T-cell (primary cell): ENCODE measurements at regions not wholly inside any gene's neighbourhood (a gene's known extent, or its start where the extent isn't known, plus 50 kb on each side); places are given as distances from the start of the nearest gene placed in this dataset.
"Not testable (repeated sequence)": the region's sequence is repeated elsewhere in the genome, so short reads cannot be mapped to it uniquely, and the experiment has no call there.

ENCODE experiments used
- ATAC-seq, 4 experiments: fragments of 200-7000 bp in 3 of 4; fragments of 150-1000 bp in 1 of 4; cut with Tn5 transposase; replicated peaks in 1 of 4; 1 replicate in 3 of 4; 2 replicates in 1 of 4; pipeline ENCODE4 v1.10.0; 2021; ENCODE audit warnings: moderate library complexity in 3 of 4, mild to moderate bottlenecking in 2 of 4, moderate number of reproducible peaks in 1 of 4
- CTCF ChIA-PET, 2 donors: fragments of 300-600 bp; sonication (Branson Sonifier 250); formaldehyde crosslinking; loops; one replicate each; lab custom pipeline; 2022; ENCODE audit warnings: antibody characterized with exemption in 2 of 2; lab: Charles Lee
- POLR2A ChIA-PET, 2 donors: fragments of 300-600 bp; sonication (Branson Sonifier 250); formaldehyde crosslinking; loops; one replicate each; lab custom pipeline; 2022; ENCODE audit warnings: antibody characterized with exemption in 2 of 2; lab: Charles Lee
- DNase-seq, 35 experiments: peaks; one replicate each; pipeline versions ENCODE4 v3.0.0 to v3.0.0-alpha.2; 2013 to 2023
- H3K27ac ChIP-seq: one replicate; pipeline ENCODE4 v1.5.1; 2013; ENCODE audit warnings: low read length
- H3K27me3 ChIP-seq, 2 experiments: replicated peaks in 1 of 2; 1 replicate in 1 of 2; 2 replicates in 1 of 2; pipeline versions ENCODE4 v1.6.1 to v1.7.0; 2013; ENCODE audit warnings: low read length in 1 of 2, mixed read lengths in 1 of 2; ENCODE audit not compliant: control insufficient read depth in 2 of 2, insufficient read depth in 2 of 2; ENCODE audit errors: extremely low read depth in 1 of 2
- H3K36me3 ChIP-seq, 2 donors: 1 replicate in 1 of 2; 2 replicates in 1 of 2; pipeline versions ENCODE4 v1.6.1 to v1.7.0; 2013; ENCODE audit warnings: low read length in 1 of 2; ENCODE audit not compliant: control insufficient read depth in 2 of 2, insufficient read depth in 1 of 2; ENCODE audit errors: extremely low read depth in 1 of 2
- H3K4me1 ChIP-seq, 2 experiments: 1 replicate in 1 of 2; 2 replicates in 1 of 2; pipeline versions ENCODE4 v1.6.1 to v1.7.0; 2013; ENCODE audit warnings: low read length in 2 of 2, mixed read lengths in 1 of 2; ENCODE audit not compliant: insufficient read depth in 2 of 2, control insufficient read depth in 1 of 2; ENCODE audit errors: extremely low read depth in 1 of 2
- H3K4me3 ChIP-seq, 2 donors: 1 replicate in 1 of 2; 2 replicates in 1 of 2; pipeline versions ENCODE4 v1.5.1 to v1.7.0; 2013; ENCODE audit warnings: mild to moderate bottlenecking in 2 of 2, low read length in 1 of 2, moderate library complexity in 1 of 2; ENCODE audit not compliant: control insufficient read depth in 1 of 2; ENCODE audit errors: extremely low read depth in 1 of 2
- H3K9me3 ChIP-seq: 2 replicates; pipeline ENCODE4 v1.7.0; 2013
- H3K27ac Mint-ChIP-seq, 2 donors: one replicate each; pipeline ENCODE4 v1.8.0; 2020 to 2021; ENCODE audit warnings: mild to moderate bottlenecking in 2 of 2, mixed read lengths in 2 of 2
- H3K27me3 Mint-ChIP-seq, 2 donors: one replicate each; pipeline ENCODE4 v1.8.0; 2021 to 2022; ENCODE audit warnings: mixed read lengths in 2 of 2
- H3K36me3 Mint-ChIP-seq: one replicate; pipeline ENCODE4 v1.8.0; 2021; ENCODE audit warnings: mixed read lengths
- H3K4me1 Mint-ChIP-seq, 3 donors: one replicate each; pipeline ENCODE4 v1.8.0; 2020 to 2022; ENCODE audit warnings: mixed read lengths in 3 of 3, mild to moderate bottlenecking in 1 of 3
- H3K4me3 Mint-ChIP-seq, 3 donors: one replicate each; pipeline ENCODE4 v1.8.0; 2020 to 2022; ENCODE audit warnings: mild to moderate bottlenecking in 3 of 3, mixed read lengths in 3 of 3, moderate library complexity in 3 of 3
- H3K9me3 Mint-ChIP-seq, 3 donors: one replicate each; pipeline ENCODE4 v1.8.0; 2020 to 2022; ENCODE audit warnings: mixed read lengths in 3 of 3
- WGBS: methylation state at CpG from one replicate; pipeline ENCODE4 v1.1.5; 2013; ENCODE audit warnings: missing lambda C conversion rate; ENCODE audit not compliant: insufficient coverage; 5-methylcytosine and 5-hydroxymethylcytosine counted together

DNA sequence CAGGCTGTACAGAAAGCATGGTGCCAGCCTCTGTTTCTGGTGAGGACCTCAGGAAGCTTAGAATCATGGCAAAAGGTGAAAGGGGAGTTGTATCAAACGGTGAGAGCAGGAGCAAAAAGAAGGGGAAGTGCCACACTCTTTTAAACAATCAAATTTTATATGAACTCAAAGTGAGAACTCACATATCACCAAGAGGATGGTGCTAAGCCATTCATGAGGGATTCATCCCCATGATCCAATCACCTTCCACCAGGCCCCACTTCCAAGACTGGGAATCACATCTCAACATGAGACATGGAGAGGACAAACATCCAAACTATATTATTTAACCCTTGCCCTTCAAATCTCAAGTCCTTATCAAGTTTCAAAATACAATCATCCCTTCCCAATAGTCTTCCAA lies 836.7 kb downstream of the SLITRK5 start:
- no peaks in the 10 kb centered on the region for H3K27me3 Mint-ChIP-seq
- DNase-seq: no peak
- Histone ChIP-seq H3K27me3 (no peaks in the 10 kb centered on the region), H3K4me3 (no peak overlapping the region), H3K9me3 (peaks cover 2% of the 10 kb centered on the region), H3K4me1 (no peaks in the 10 kb centered on the region), H3K36me3 (no peaks in the 10 kb centered on the region), H3K27ac (no peak overlapping the region)
- ATAC-seq: no peak
- peaks cover 25 to 49% (median 27%) of the 10 kb centered on the region in 3 donors for H3K9me3 Mint-ChIP-seq
- ChIA-PET CTCF (no interaction called here), POLR2A (no interaction called here)
- H3K4me1 Mint-ChIP-seq: no peaks in the 10 kb centered on the region
- no peak overlapping the region for H3K27ac Mint-ChIP-seq
- no peaks in the 10 kb centered on the region for H3K36me3 Mint-ChIP-seq
- WGBS: no CpG with 5 or more reads among the region's 1 CpG
- no peak overlapping the region for H3K4me3 Mint-ChIP-seq

DNA sequence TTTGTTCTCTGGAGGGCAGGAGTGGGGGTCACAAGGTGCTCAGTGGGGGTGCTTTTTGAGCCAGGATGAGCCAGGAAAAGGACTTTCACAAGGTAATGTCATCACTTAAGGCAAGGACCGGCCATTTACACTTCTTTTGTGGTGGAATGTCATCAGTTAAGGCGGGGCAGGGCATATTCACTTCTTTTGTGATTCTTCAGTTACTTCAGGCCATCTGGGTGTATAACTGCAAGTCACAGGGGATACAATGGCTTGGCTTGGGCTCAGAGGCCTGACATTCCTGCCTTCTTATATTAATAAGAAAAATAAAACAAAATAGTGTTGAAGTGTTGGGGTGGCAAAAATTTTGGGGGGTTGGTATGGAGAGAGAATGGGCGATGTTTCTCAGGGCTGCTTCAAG lies 841.8 kb downstream of the SLITRK5 start:
- H3K36me3 Mint-ChIP-seq, ATAC-seq, H3K27me3 Mint-ChIP-seq: not testable (repeated sequence)

GRCh38 chr13:88526186-88526852 lies 855.1 kb downstream of the SLITRK5 start:
- Histone ChIP-seq H3K27me3 (no peaks in the 10 kb centered on the region), H3K4me3 (no peak overlapping the region), H3K4me1 (no peaks in the 10 kb centered on the region), H3K27ac (no peak overlapping the region), H3K36me3 (no peaks in the 10 kb centered on the region), H3K9me3 (no peaks in the 10 kb centered on the region)
- Mint-ChIP-seq H3K27me3 (no peaks in the 10 kb centered on the region), H3K9me3 (peaks cover 6 to 24% (median 16%) of the 10 kb centered on the region in 3 donors), H3K4me3 (no peak overlapping the region), H3K27ac (no peak overlapping the region), H3K4me1 (no peaks in the 10 kb centered on the region), H3K36me3 (no peaks in the 10 kb centered on the region)
- POLR2A ChIA-PET: no interaction called here
- WGBS: 86% methylated on average over 5 of the region's 6 CpGs
- CTCF ChIA-PET: no interaction called here
- DNase-seq (no peak), ATAC-seq (no peak)

More for the DNA sequence above, 841.8 kb downstream of the SLITRK5 start:
- peaks cover 19 to 37% (median 26%) of the 10 kb centered on the region in 3 donors for H3K9me3 Mint-ChIP-seq
- H3K9me3 ChIP-seq, H3K4me3 ChIP-seq, H3K4me3 Mint-ChIP-seq, POLR2A ChIA-PET, H3K27ac Mint-ChIP-seq, H3K27ac ChIP-seq, DNase-seq, H3K36me3 ChIP-seq, H3K27me3 ChIP-seq, CTCF ChIA-PET, H3K4me1 ChIP-seq, H3K4me1 Mint-ChIP-seq: not testable (repeated sequence)
- 100% methylated on average over 1 of the region's 3 CpGs for WGBS

DNA sequence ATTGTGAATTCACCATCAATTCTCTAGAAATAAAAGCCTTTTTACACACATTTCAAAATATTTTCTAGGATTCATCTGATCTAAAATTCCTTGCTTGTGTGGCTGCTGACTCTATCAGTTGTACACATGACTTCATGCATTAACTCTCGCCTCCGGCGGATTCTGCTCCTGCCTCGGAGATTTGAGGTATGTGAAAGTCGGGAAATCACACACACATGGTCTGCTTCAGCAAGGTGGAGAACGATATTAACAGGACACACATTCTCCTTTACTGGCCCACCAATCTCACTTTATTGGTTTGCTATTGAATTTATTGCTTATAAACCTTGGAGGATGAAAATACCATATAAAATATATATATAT lies 855.7 kb downstream of the SLITRK5 start:
- Histone ChIP-seq H3K4me3 (no peak overlapping the region), H3K27me3 (no peaks in the 10 kb centered on the region), H3K36me3 (no peaks in the 10 kb centered on the region), H3K27ac (no peak overlapping the region), H3K9me3 (no peaks in the 10 kb centered on the region), H3K4me1 (no peaks in the 10 kb centered on the region)
- Mint-ChIP-seq H3K27me3 (no peaks in the 10 kb centered on the region), H3K36me3 (no peaks in the 10 kb centered on the region), H3K27ac (no peak overlapping the region), H3K4me1 (no peaks in the 10 kb centered on the region), H3K4me3 (no peak overlapping the region), H3K9me3 (peaks cover 6 to 24% (median 13%) of the 10 kb centered on the region in 3 donors)
- WGBS: no CpG with 5 or more reads among the region's 6 CpGs
- no peak for ATAC-seq
- no peak for DNase-seq
- ChIA-PET POLR2A (no interaction called here), CTCF (no interaction called here)

DNA sequence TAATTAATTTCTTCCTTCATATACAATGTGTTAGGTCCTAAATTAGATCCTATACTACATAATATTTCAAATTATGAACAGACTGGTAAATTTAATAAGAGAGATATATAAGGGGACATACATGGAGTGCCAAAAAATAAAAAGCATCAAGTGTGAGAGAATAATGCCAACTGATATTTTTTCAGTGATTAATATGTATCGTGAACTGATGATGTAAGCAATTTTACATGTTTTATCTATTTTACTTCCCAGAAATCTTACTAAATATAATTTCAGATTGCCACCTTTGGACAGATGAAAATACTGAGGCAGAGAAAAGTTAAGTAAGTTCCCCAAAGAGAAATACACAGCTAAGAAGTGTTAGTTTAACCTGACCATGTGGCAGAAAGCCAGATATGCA lies 870.8 kb downstream of the SLITRK5 start:
- H3K36me3 Mint-ChIP-seq: no peaks in the 10 kb centered on the region
- H3K27ac Mint-ChIP-seq: no peak overlapping the region
- H3K9me3 Mint-ChIP-seq: peaks cover 0 to 13% (median 7%) of the 10 kb centered on the region in 3 donors
- Histone ChIP-seq H3K27ac (no peak overlapping the region), H3K4me3 (no peak overlapping the region), H3K27me3 (no peaks in the 10 kb centered on the region), H3K36me3 (no peaks in the 10 kb centered on the region), H3K9me3 (no peaks in the 10 kb centered on the region), H3K4me1 (no peaks in the 10 kb centered on the region)
- H3K4me3 Mint-ChIP-seq: no peak overlapping the region
- POLR2A ChIA-PET: no interaction called here
- no peaks in the 10 kb centered on the region for H3K27me3 Mint-ChIP-seq
- H3K4me1 Mint-ChIP-seq: no peaks in the 10 kb centered on the region
- ATAC-seq: no peak
- DNase-seq: no peak
- WGBS: no CpG with 5 or more reads among the region's 1 CpG
- CTCF ChIA-PET: no interaction called here

GRCh38 chr13:88544836-88545235 lies 873.7 kb downstream of the SLITRK5 start:
- H3K27me3 ChIP-seq: no peaks in the 10 kb centered on the region
- DNase-seq (no peak), ATAC-seq (no peak)
- no peaks in the 10 kb centered on the region for H3K4me1 ChIP-seq
- Mint-ChIP-seq H3K4me3 (no peak overlapping the region), H3K4me1 (no peaks in the 10 kb centered on the region), H3K36me3 (no peaks in the 10 kb centered on the region), H3K27me3 (no peaks in the 10 kb centered on the region), H3K9me3 (peaks cover 0 to 7% (median 7%) of the 10 kb centered on the region in 3 donors), H3K27ac (no peak overlapping the region)
- H3K36me3 ChIP-seq: no peaks in the 10 kb centered on the region
- CTCF ChIA-PET: no interaction called here
- POLR2A ChIA-PET: no interaction called here
- no peak overlapping the region for H3K27ac ChIP-seq
- H3K9me3 ChIP-seq: no peaks in the 10 kb centered on the region
- WGBS: no CpG with 5 or more reads among the region's 1 CpG
- no peak overlapping the region for H3K4me3 ChIP-seq

DNA sequence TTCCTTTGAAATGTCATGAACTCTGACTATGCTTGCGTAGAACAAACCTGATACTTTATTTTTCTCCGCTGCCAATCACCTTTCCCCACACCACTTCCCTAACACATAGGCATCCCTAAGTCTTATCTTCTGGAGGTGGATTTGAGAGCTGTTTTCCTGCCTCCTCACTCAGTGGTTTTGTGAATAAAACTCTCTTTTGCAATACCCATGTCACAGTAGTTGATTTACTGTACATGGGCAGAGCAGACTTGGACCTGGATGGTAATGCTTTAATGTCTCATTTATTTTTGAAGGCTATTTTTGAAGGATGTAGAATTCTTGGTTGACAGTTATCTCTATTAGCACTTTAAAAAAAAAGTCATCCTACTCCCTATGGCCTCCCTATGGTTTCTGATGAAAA lies 881.8 kb downstream of the SLITRK5 start:
- Histone ChIP-seq H3K4me3 (no peak overlapping the region), H3K27me3 (no peaks in the 10 kb centered on the region), H3K27ac (no peak overlapping the region), H3K4me1 (no peaks in the 10 kb centered on the region), H3K36me3 (no peaks in the 10 kb centered on the region), H3K9me3 (no peaks in the 10 kb centered on the region)
- no peak overlapping the region for H3K4me3 Mint-ChIP-seq
- no CpG with 5 or more reads among the region's 2 CpGs for WGBS
- POLR2A ChIA-PET: no interaction called here
- H3K4me1 Mint-ChIP-seq: no peaks in the 10 kb centered on the region
- no peak for ATAC-seq
- peak overlapping the region in 1 of 2 donors; percentile 12 for H3K27ac Mint-ChIP-seq
- peaks cover 0 to 5% (median 2%) of the 10 kb centered on the region in 3 donors for H3K9me3 Mint-ChIP-seq
- CTCF ChIA-PET: interaction anchor here in 1 of 2 donors (0.6 kb wide), 1 partner anchor 72 kb away, joined by 3 read pairs; no protein-coding TSS in a partner anchor
- no peak for DNase-seq
- H3K27me3 Mint-ChIP-seq: no peaks in the 10 kb centered on the region
- H3K36me3 Mint-ChIP-seq: no peaks in the 10 kb centered on the region
